PFSK-1 (cell line): ENCODE measurements at regions not wholly inside any gene's neighbourhood (a gene's known extent, or its start where the extent isn't known, plus 50 kb on each side); places are given as distances from the start of the nearest gene placed in this dataset.

Source experiments
- FOXP2 ChIP-seq: optimal IDR thresholded peaks from 2 replicates; pipeline ENCODE3; 2011; ENCODE audit warnings: borderline replicate concordance, control low read depth, inconsistent platforms; ENCODE audit not compliant: insufficient read depth; ENCODE audit errors: extremely low read length, extremely low read depth
- POLR2AphosphoS5 ChIP-seq: IDR thresholded peaks from 2 replicates; pipeline ENCODE4 v1.6.1; 2012; ENCODE audit warnings: low read depth, mild to moderate bottlenecking, control low read depth, low read length, moderate library complexity
- REST ChIP-seq, 2 experiments: IDR thresholded peaks; 2 replicates each; pipeline versions ENCODE4 v1.6.1 to v1.8.0; 2011 to 2012; ENCODE audit warnings: low read depth in 2 of 2, low read length in 2 of 2, control low read depth in 1 of 2, inconsistent platforms in 1 of 2, mild to moderate bottlenecking in 1 of 2, moderate library complexity in 1 of 2; ENCODE audit not compliant: insufficient read depth in 1 of 2
- SIN3A ChIP-seq: IDR thresholded peaks from 2 replicates; pipeline ENCODE4 v1.6.1; 2012; ENCODE audit warnings: mild to moderate bottlenecking, low read length, moderate library complexity, borderline replicate concordance; ENCODE audit not compliant: insufficient read depth
- TAF1 ChIP-seq: IDR thresholded peaks from 2 replicates; pipeline ENCODE4 v1.6.1; 2012; ENCODE audit warnings: low read length, control low read depth, borderline replicate concordance; ENCODE audit not compliant: insufficient read depth

GRCh38 chr2:83866211-83866610, 592.9 kb downstream of the SUCLG1 start:
- TF ChIP-seq SIN3A (no peak), POLR2AphosphoS5 (no peak), TAF1 (no peak), FOXP2 (no peak), REST (IDR thresholded peaks at IDR 0.05; ENCODE audit: insufficient read depth in 1 of 2, low read depth in 2 of 2, low read length in 2 of 2) (no peak)

DNA sequence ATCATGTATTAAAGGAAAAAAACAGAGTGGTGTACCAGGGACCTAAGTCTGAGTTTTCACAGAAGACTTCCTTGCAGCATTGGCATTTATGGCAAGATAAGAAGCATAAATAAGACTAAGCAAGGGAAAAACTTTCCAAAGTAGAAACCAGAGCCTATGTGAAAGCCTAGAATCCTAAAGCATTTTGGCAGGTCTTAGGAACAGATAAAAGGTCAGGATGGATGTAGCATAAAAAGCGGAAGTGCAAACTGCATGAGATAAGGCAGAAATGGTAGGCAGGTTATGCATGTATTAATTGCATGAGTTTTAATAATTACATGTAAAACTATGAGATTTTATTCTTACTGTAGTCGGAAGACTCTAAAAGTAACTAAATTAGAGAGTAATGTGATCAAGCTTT, 596.5 kb downstream of the SUCLG1 start:
- TF ChIP-seq POLR2AphosphoS5 (no peak), FOXP2 (no peak), SIN3A (no peak), TAF1 (no peak), REST (IDR thresholded peaks at IDR 0.05; ENCODE audit: insufficient read depth in 1 of 2, low read depth in 2 of 2, low read length in 2 of 2) (no peak)

- TF ChIP-seq REST (IDR thresholded peaks at IDR 0.05; ENCODE audit: insufficient read depth in 1 of 2, low read depth in 2 of 2, low read length in 2 of 2) (no peak), TAF1 (no peak), FOXP2 (no peak), SIN3A (no peak), POLR2AphosphoS5 (no peak)
Observed at GRCh38 chr2:83860320-83860719, 598.8 kb downstream of the SUCLG1 start.

DNA sequence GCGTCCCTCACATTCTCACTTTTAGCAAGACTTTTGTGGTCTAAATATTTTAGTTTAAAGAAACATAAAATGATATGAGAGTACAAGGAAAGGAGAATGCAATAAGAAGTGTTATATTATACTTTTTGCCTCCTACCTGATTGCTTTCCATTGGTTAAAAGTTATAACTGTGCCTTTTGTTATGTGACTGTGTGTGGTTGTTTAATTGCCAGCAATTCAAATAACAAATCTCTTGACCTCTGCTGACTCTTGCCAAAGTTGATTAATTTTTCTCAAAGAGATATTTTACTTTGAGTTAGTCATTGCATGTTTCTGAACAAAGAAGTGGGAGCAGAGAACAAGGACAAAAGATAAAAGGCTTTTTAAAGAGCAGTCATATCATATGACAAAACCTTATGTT, 599.5 kb downstream of the SUCLG1 start:
- TF ChIP-seq SIN3A (no peak), TAF1 (no peak), FOXP2 (no peak), POLR2AphosphoS5 (no peak), REST (IDR thresholded peaks at IDR 0.05; ENCODE audit: insufficient read depth in 1 of 2, low read depth in 2 of 2, low read length in 2 of 2) (no peak)

- TF ChIP-seq FOXP2 (no peak), SIN3A (no peak), TAF1 (no peak), POLR2AphosphoS5 (no peak), REST (IDR thresholded peaks at IDR 0.05; ENCODE audit: insufficient read depth in 1 of 2, low read depth in 2 of 2, low read length in 2 of 2) (no peak)
Observed at GRCh38 chr2:83851066-83851465, 608.0 kb downstream of the SUCLG1 start.
